HG03108 (cell line): ENCODE measurements at regions not wholly inside any gene's neighbourhood (a gene's known extent, or its start where the extent isn't known, plus 50 kb on each side); places are given as distances from the start of the nearest gene placed in this dataset.

Source experiments
- ATAC-seq: cut with Tn5 transposase; IDR thresholded peaks from one replicate; pipeline ENCODE4 v1.9.1; 2021; ENCODE audit warnings: moderate library complexity; ENCODE audit not compliant: unreplicated experiment

DNA sequence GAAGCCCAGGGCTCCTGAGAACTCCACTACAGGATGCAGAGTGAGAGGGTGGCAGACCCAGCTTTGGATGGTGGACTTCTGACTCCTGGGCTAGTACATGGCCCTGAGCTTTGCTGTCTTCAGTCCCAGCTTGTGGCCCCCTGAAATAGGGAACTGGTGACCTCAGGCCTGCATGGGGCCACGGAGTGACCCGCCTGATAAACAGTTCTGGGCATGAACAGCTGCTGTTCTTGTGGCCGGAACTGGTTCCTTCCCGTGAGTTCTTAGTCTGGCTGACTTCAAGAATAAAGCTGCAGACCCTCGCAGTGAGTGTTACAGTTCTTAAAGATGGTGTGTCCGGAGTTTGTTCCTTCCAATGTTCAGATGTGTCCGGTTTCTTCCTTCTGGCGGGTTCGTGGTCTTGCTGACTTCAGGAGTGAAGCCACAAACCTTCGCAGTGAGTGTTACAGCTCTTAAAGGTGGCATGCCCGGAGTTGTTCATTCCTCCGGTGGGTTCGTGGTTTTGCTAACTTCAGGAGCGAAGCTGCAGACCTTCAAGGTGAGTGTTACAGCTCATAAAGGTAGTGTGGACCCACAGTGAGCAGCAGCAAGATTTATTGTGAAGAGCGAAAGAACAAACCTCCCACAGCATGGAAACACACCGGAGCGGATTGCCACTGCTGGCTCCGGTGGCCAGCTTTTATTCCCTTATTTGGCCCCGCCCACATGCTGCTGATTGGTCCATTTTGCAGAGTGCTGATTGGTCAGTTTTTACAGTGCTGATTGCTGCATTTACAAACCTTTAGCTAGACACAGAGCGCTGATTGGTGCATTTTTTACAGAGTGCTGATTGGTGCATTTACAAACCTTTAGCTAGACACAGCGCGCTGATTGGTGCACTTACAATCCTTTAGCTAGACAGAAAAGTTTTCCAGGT lies 268.0 kb downstream of the ZEB1 start:
- no peak for ATAC-seq

- ATAC-seq: no peak
Measured at GRCh38 chr10:31584876-31585275, 265.9 kb downstream of the ZEB1 start.

DNA sequence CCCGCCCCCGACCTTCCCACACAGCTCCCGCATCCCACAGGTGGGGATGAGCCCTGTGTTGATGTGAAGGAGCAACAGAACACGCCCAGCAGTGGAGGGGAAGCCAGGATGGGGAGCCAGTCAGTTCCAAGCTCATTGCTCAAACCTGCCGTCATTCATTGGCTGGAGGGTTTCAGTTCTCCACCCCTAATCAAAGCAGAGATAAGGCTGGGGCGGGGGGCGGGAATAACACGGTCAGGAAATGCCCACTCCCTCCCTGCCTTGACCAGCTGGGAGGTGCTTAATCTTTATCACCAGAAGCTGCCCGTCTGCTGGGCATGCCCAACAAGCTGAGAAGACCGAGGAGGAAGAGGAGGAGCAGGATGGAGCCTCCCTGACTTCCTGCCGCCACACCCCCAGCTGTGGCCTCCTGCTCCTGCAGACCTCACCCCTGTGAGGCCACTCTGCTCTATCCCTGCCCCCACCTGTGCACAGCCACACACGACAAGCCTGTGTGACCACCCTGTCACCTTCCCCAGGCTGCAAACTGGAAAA lies 265.1 kb downstream of the ZEB1 start:
- ATAC-seq: no peak

- ATAC-seq: no peak
Measured at GRCh38 chr10:31583293-31583692, 264.3 kb downstream of the ZEB1 start.

DNA sequence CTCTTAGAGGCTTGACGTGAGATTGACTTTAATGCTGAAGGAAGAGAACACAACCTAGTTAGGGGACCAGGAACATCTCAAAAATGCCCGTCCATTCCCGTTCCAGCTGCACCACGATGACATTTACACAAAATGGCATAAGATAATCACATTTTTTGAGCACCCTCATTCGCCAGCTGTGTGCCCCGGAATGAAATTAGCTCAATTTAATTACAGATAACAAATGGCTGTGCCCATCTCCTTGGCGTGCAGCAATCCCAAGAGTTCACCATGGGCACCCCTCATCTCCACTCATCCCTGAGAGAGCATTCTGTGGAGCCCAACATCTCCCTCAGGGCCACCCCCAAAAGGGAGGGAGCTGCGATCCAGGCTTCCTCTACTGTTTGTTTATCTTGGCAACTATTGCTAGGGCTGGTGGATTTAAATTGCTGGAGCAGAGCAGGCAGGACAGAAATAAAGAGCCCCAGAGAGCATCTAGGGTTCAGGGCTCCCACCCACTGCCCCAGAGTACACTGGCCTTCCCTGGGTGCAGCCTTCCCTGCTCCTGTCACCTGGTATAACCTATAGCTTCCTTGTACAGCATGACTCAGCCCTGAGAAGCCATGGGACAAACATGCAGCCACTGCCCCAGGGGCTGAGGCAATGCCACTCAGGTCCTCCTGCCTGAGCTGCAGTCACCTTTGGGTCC lies 263.5 kb downstream of the ZEB1 start:
- ATAC-seq: no peak

DNA sequence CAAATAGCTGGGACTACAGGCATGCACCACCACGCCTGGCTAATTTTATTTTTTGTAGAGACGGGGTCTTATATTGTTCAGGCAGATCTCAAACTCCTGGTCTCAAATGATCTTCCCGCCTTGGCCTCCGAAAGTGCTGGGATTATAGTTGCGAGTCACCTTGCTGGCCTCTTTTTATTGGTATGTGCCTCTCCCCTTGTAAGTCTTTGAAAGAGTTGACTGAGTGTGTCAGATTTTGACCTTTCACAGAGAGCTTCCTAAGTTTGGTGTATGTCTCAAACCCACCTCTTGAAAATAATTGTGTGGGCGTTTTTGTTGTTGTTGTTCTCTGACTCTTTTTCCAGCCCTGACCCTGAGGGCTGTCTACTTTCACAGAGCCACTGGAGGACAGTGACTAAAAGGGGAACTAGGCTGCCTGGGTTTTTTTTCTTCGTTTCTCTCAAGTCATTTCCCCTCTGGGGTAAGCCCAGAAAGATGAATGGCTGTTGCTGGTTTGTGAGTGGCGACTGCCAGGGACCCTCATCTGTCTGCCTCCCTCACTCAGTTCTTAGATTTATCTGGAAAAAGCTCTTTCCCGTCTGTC lies 262.8 kb downstream of the ZEB1 start:
- ATAC-seq: peak; percentile 67

DNA sequence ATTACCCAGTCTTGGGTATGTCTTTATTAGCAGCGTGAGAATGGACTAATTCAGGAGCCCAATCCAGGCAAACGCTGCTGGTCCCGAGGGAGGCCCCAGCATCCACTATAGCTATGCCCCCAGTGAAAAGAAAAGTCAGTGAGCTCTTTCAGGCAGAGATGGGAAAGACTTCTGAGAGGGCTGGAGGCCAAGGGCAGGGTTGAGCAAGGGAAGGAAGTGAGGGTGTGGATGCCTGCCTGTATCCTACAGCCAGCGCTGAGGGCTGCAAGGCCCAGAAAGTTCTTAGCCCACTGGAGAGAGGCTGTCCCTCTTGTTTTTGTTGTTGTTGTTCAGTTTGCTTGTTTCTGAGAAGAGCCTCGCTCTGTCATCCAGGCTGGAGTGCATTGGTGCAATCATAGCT lies 261.6 kb downstream of the ZEB1 start:
- no peak for ATAC-seq
